ENCODE measurements at regions not wholly inside any gene's neighbourhood (a gene's known extent, or its start where the extent isn't known, plus 50 kb on each side); places are given as distances from the start of the nearest gene placed in this dataset.

GRCh38 chr9:101923451-101923850 lies 185.0 kb upstream of the GRIN3A start:
- TF ChIP-seq TAF1 (IDR thresholded peaks at IDR 0.05; ENCODE audit: borderline replicate concordance, low read depth, low read length): no peak
- TF ChIP-seq EZH2phosphoT487 (IDR thresholded peaks at IDR 0.05; ENCODE audit: borderline replicate concordance, low read depth): no peak
- no peak for TF ChIP-seq JUND (IDR thresholded peaks at IDR 0.05)
- TF ChIP-seq TCF12 (IDR thresholded peaks at IDR 0.05): no peak
- TF ChIP-seq MAX (IDR thresholded peaks at IDR 0.05; ENCODE audit: low read depth): no peak
- TF ChIP-seq CTCF (IDR thresholded peaks at IDR 0.05): no peak
- TF ChIP-seq POLR2AphosphoS5 (IDR thresholded peaks at IDR 0.05; ENCODE audit: low read depth, low read length): no peak
- no peak for TF ChIP-seq FOXJ3 (CRISPR knock-in tag; IDR thresholded peaks at IDR 0.05)
- no peak for TF ChIP-seq USF2 (IDR thresholded peaks at IDR 0.05; ENCODE audit: borderline replicate concordance, low read depth, low read length)
